Thyroid gland (tissue), 4 donors: ENCODE measurements at regions not wholly inside any gene's neighbourhood (a gene's known extent, or its start where the extent isn't known, plus 50 kb on each side); places are given as distances from the start of the nearest gene placed in this dataset.

Source experiments
- POLR2A ChIP-seq, 2 donors: fragments of 450-650 bp; IDR thresholded peaks; one replicate each; pipeline ENCODE4 v1.6.1; 2017; ENCODE audit warnings: antibody characterized with exemption in 2 of 2, mild to moderate bottlenecking in 2 of 2, moderate library complexity in 1 of 2
- TF ChIP-seq, protein P1 (sequence below), 6 experiments: fragments of 200-600 bp in 3 of 6; fragments of 450-650 bp in 3 of 6; sonication (generic) in 3 of 6; IDR thresholded peaks; one replicate each; pipeline ENCODE4 v1.5.1; 2016 to 2019; ENCODE audit warnings: antibody characterized with exemption in 6 of 6, mild to moderate bottlenecking in 2 of 6, inconsistent platforms in 1 of 6, moderate library complexity in 1 of 6

DNA sequence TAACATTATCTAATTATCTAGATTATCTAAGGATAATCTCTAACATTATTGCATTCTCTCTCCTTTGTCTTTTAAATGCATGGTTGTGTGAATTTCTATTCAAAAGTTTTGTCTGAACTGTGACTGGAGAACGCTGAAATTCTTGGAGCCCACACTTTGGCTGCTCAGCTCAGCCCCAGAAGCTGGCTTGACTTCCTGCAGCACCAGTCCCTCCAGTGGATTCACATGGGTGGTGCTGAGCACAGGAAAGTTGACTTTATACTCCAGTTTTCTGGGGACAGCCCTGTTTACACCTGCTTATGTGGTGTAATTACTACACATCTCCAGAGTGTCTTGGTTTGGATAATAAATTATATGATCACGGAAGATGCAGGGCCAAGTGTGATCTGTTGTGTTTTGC is 255.1 kb upstream of the NOX3 start:
- TF ChIP-seq, protein P1, sequence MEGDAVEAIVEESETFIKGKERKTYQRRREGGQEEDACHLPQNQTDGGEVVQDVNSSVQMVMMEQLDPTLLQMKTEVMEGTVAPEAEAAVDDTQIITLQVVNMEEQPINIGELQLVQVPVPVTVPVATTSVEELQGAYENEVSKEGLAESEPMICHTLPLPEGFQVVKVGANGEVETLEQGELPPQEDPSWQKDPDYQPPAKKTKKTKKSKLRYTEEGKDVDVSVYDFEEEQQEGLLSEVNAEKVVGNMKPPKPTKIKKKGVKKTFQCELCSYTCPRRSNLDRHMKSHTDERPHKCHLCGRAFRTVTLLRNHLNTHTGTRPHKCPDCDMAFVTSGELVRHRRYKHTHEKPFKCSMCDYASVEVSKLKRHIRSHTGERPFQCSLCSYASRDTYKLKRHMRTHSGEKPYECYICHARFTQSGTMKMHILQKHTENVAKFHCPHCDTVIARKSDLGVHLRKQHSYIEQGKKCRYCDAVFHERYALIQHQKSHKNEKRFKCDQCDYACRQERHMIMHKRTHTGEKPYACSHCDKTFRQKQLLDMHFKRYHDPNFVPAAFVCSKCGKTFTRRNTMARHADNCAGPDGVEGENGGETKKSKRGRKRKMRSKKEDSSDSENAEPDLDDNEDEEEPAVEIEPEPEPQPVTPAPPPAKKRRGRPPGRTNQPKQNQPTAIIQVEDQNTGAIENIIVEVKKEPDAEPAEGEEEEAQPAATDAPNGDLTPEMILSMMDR (IDR thresholded peaks at IDR 0.05), result no peak
- no peak for TF ChIP-seq POLR2A (IDR thresholded peaks at IDR 0.05)
